DND-41 (cell line): ENCODE measurements at regions not wholly inside any gene's neighbourhood (a gene's known extent, or its start where the extent isn't known, plus 50 kb on each side); places are given as distances from the start of the nearest gene placed in this dataset.

Experiments
- ATAC-seq: fragments of 200-7000 bp; cut with Tn5 transposase; 3 replicates; pipeline ENCODE4 v1.9.1; 2021; ENCODE audit warnings: low read depth; ENCODE audit not compliant: insufficient read depth
- DNase-seq: peaks from one replicate; pipeline ENCODE4 v3.0.0-alpha.2; 2020
- H2AFZ ChIP-seq: 2 replicates; pipeline ENCODE4 v1.6.0; 2012; ENCODE audit warnings: low read depth, low read length
- H3K27ac ChIP-seq: 2 replicates; pipeline ENCODE4 v1.5.1; 2012; ENCODE audit warnings: low read length, inconsistent platforms
- H3K27me3 ChIP-seq: fragments of 200-600 bp; sonication (generic); 2 replicates; pipeline ENCODE4 v1.6.0; 2012; ENCODE audit warnings: low read length, mild to moderate bottlenecking, inconsistent platforms; ENCODE audit not compliant: insufficient read depth, poor library complexity
- H3K36me3 ChIP-seq: 2 replicates; pipeline ENCODE4 v1.5.1; 2012; ENCODE audit warnings: low read length, inconsistent platforms; ENCODE audit not compliant: insufficient read depth
- H3K4me1 ChIP-seq: 2 replicates; pipeline ENCODE4 v1.5.1; 2012; ENCODE audit warnings: mild to moderate bottlenecking, low read length; ENCODE audit not compliant: insufficient read depth
- H3K4me2 ChIP-seq: 2 replicates; pipeline ENCODE4 v1.6.0; 2012; ENCODE audit warnings: mild to moderate bottlenecking, moderate library complexity, low read length, inconsistent platforms; ENCODE audit not compliant: insufficient read depth
- H3K4me3 ChIP-seq, 2 experiments: fragments of 200-600 bp in 1 of 2; shearing (Covaris generic) in 1 of 2; 2 replicates each; pipeline ENCODE4 v1.5.1; 2012 to 2016; ENCODE audit warnings: inconsistent platforms in 2 of 2, low read length in 2 of 2, mild to moderate bottlenecking in 2 of 2, low read depth in 1 of 2, moderate library complexity in 1 of 2
- H3K79me2 ChIP-seq: 2 replicates; pipeline ENCODE4 v1.6.0; 2012; ENCODE audit warnings: low read length, inconsistent platforms; ENCODE audit not compliant: insufficient read depth
- H3K9ac ChIP-seq: 2 replicates; pipeline ENCODE4 v1.6.0; 2012; ENCODE audit warnings: low read depth, mild to moderate bottlenecking, inconsistent platforms, low read length, moderate library complexity
- H3K9me3 ChIP-seq: 2 replicates; pipeline ENCODE4 v1.5.1; 2012; ENCODE audit warnings: low read length, moderate library complexity, mild to moderate bottlenecking, inconsistent platforms; ENCODE audit not compliant: insufficient read depth, severe bottlenecking
- H4K20me1 ChIP-seq: 2 replicates; pipeline ENCODE4 v1.6.0; 2012; ENCODE audit warnings: low read length; ENCODE audit not compliant: insufficient read depth
- EZH2 ChIP-seq: IDR thresholded peaks from 3 replicates; pipeline ENCODE4 v1.6.1; 2012; ENCODE audit warnings: borderline replicate concordance, low read depth, mild to moderate bottlenecking, moderate library complexity, low read length, inconsistent platforms; ENCODE audit not compliant: severe bottlenecking
- TF ChIP-seq, protein P1 (sequence below): IDR thresholded peaks from 2 replicates; pipeline ENCODE4 v1.5.1; 2012; ENCODE audit warnings: borderline replicate concordance, low read length, moderate library complexity, mild to moderate bottlenecking; ENCODE audit not compliant: poor library complexity, severe bottlenecking; ENCODE audit errors: extremely low read depth

DNA sequence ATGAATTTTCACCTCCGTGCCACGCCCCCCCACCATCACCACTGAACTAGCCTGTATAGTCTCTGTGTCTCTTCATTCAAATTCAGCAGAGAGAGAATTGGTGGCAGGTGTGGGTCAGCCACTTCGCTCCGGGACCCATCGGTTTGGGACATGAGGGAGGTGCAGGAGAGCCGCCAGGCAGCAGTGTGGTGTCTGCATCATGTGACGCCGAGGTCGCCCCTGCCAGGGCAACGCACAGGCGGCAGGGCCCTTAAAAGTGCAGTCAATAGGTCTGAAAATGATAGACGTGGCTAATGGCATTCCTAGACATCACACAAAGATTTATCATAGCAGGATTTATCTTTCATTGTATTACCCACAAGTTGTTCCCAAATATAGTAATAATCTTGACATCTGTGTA is 100.6 kb upstream of the RNF32 start:
- Histone ChIP-seq H3K79me2 (no peaks in the 10 kb centered on the region), H3K36me3 (no peaks in the 10 kb centered on the region), H4K20me1 (no peaks in the 10 kb centered on the region), H3K9ac (no peak overlapping the region), H3K4me3 (no peak overlapping the region), H3K4me2 (no peak overlapping the region), H3K4me1 (no peaks in the 10 kb centered on the region), H3K27me3 (peaks cover 11% of the 10 kb centered on the region), H2AFZ (no peak overlapping the region), H3K9me3 (no peaks in the 10 kb centered on the region), H3K27ac (no peak overlapping the region)
- ATAC-seq: no peak
- TF ChIP-seq EZH2: no peak
- TF ChIP-seq, protein P1, sequence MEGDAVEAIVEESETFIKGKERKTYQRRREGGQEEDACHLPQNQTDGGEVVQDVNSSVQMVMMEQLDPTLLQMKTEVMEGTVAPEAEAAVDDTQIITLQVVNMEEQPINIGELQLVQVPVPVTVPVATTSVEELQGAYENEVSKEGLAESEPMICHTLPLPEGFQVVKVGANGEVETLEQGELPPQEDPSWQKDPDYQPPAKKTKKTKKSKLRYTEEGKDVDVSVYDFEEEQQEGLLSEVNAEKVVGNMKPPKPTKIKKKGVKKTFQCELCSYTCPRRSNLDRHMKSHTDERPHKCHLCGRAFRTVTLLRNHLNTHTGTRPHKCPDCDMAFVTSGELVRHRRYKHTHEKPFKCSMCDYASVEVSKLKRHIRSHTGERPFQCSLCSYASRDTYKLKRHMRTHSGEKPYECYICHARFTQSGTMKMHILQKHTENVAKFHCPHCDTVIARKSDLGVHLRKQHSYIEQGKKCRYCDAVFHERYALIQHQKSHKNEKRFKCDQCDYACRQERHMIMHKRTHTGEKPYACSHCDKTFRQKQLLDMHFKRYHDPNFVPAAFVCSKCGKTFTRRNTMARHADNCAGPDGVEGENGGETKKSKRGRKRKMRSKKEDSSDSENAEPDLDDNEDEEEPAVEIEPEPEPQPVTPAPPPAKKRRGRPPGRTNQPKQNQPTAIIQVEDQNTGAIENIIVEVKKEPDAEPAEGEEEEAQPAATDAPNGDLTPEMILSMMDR: no peak
- DNase-seq: no peak

DNA sequence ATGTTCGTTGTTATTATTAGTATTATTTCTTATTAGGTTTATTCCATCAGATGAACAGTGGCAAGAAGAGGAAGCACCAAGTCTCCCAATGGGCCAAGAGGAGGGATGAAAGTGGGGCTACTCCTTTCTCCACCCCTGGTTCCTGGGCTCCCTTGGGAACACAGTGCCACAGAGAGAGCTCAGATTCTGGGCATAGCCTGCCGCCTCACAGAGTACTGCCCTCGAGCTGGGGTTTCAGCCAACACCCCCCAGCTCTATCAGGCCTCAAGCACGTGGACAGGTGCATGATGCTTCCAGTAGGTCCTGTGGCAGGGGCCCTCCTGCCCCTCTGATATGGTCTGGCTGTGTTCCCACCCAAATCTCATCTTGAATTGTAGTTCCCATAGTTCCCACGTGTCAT is 103.6 kb upstream of the RNF32 start:
- H2AFZ ChIP-seq: no peak overlapping the region
- no peak overlapping the region for H3K4me2 ChIP-seq
- H3K36me3 ChIP-seq: no peaks in the 10 kb centered on the region
- DNase-seq: no peak
- H3K4me3 ChIP-seq: no peak overlapping the region
- no peak for TF ChIP-seq EZH2
- TF ChIP-seq, protein P1: no peak
- no peaks in the 10 kb centered on the region for H3K9me3 ChIP-seq
- peaks cover 14% of the 10 kb centered on the region for H3K27me3 ChIP-seq
- H3K27ac ChIP-seq: no peak overlapping the region
- H3K4me1 ChIP-seq: no peaks in the 10 kb centered on the region
- H3K9ac ChIP-seq: no peak overlapping the region
- no peak for ATAC-seq
- H3K79me2 ChIP-seq: no peaks in the 10 kb centered on the region
- no peaks in the 10 kb centered on the region for H4K20me1 ChIP-seq

DNA sequence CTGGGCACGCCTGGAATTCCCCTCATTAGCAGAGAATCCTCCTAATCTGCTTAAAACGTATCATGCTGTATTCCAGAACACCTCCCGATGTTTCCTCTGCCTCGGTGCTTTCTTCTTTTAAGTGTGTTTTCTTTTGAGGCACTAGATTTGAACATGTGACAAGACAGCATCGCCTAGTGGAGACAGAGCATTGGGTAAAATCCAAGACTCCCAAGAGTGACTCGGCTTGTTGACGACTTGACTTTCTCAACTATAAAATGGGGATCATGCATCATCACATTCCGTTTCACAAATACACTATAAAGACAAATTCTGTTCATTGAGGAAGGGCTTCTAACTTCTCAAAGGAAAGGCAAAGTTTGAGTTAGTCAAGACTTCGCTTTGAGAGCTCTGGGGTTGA is 105.6 kb upstream of the RNF32 start:
- no peak for ATAC-seq
- TF ChIP-seq, protein P1: no peak
- TF ChIP-seq EZH2: no peak

DNA sequence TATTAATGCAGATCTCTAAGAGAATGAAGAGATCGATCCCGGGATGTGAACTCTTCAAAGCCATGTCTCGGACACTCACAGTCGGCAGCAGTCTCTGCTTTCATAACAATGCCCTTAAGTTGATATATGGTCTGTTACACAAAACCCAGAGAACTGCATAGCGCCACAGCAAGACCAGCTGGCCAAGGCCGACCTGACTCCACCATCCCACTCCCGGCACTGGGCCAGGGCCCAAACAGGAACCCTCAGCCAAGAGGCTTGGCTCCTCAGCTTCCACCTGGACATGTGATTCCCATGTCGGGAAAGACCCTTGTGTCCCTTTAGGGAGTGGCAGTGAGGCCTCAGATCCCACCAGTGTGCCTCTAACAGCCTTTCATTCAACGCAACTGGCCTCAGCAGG is 106.6 kb upstream of the RNF32 start:
- TF ChIP-seq, protein P1: no peak
- TF ChIP-seq EZH2: no peak
- DNase-seq (no peak), ATAC-seq (no peak)
- H2AFZ ChIP-seq: no peak overlapping the region
- H3K27me3 ChIP-seq: peaks cover 11% of the 10 kb centered on the region
- no peaks in the 10 kb centered on the region for H3K4me1 ChIP-seq
- H3K36me3 ChIP-seq: no peaks in the 10 kb centered on the region
- H3K4me3 ChIP-seq: no peak overlapping the region
- H3K4me2 ChIP-seq: no peak overlapping the region
- H4K20me1 ChIP-seq: no peaks in the 10 kb centered on the region
- no peak overlapping the region for H3K27ac ChIP-seq
- H3K9ac ChIP-seq: no peak overlapping the region
- H3K79me2 ChIP-seq: no peaks in the 10 kb centered on the region
- no peaks in the 10 kb centered on the region for H3K9me3 ChIP-seq

More for the DNA sequence above, 105.6 kb upstream of the RNF32 start:
- H3K9me3 ChIP-seq: no peaks in the 10 kb centered on the region
- no peaks in the 10 kb centered on the region for H3K4me1 ChIP-seq
- no peaks in the 10 kb centered on the region for H3K79me2 ChIP-seq
- no peak overlapping the region for H2AFZ ChIP-seq
- H3K36me3 ChIP-seq: no peaks in the 10 kb centered on the region
- no peak overlapping the region for H3K4me3 ChIP-seq
- peaks cover 12% of the 10 kb centered on the region for H3K27me3 ChIP-seq
- no peak overlapping the region for H3K9ac ChIP-seq
- H4K20me1 ChIP-seq: no peaks in the 10 kb centered on the region
- no peak for DNase-seq
- H3K27ac ChIP-seq: no peak overlapping the region
- no peak overlapping the region for H3K4me2 ChIP-seq
